IMR-90 (cell line): ENCODE measurements at regions not wholly inside any gene's neighbourhood (a gene's known extent, or its start where the extent isn't known, plus 50 kb on each side); places are given as distances from the start of the nearest gene placed in this dataset.

Experiments
- ATAC-seq: fragments of 200-7000 bp; cut with Tn5 transposase; 2 replicates; pipeline ENCODE4 v1.9.1; 2020; ENCODE audit warnings: low read depth, mild to moderate bottlenecking, moderate library complexity
- BruUV-seq: library from RNA; stranded (reverse); fragments of 400-500 nt; replicated peaks from 2 replicates; lab custom pipeline; 2021; lab: Mats Ljungman, UMichigan
- CTCF ChIA-PET: fragments of 300-600 bp; formaldehyde crosslinking; extraction: SDS; loops from one replicate; lab custom pipeline; 2021; ENCODE audit warnings: antibody characterized with exemption; lab: Yijun Ruan, JAX
- POLR2A ChIA-PET: fragments of 300-600 bp; sonication (Branson Sonifier 250); formaldehyde crosslinking; loops from one replicate; lab custom pipeline; 2022; ENCODE audit warnings: antibody characterized with exemption; ENCODE audit not compliant: unreplicated experiment; lab: Charles Lee
- DNase-seq: peaks from one replicate; pipeline ENCODE4 v3.0.0; 2013
- H2AFZ ChIP-seq: replicated peaks from 2 replicates; pipeline ENCODE3; 2013; ENCODE audit warnings: low read length, mild to moderate bottlenecking; ENCODE audit not compliant: poor library complexity
- H2AK5ac ChIP-seq: 2 replicates; pipeline ENCODE4 v1.6.1; 2013; ENCODE audit warnings: low read depth, low read length, inconsistent platforms
- H2AK9ac ChIP-seq: replicated peaks from 2 replicates; pipeline ENCODE3; 2013; ENCODE audit warnings: mild to moderate bottlenecking, low read depth, low read length, moderate library complexity; ENCODE audit not compliant: poor library complexity
- H2BK120ac ChIP-seq: 2 replicates; pipeline ENCODE4 v1.6.1; 2013; ENCODE audit warnings: low read depth, low read length, inconsistent platforms
- H2BK15ac ChIP-seq: 3 replicates; pipeline ENCODE4 v1.6.1; 2013; ENCODE audit warnings: low read depth, low read length, inconsistent platforms
- H2BK20ac ChIP-seq: 2 replicates; pipeline ENCODE4 v1.6.1; 2013; ENCODE audit warnings: low read depth, mild to moderate bottlenecking, inconsistent platforms, low read length, moderate library complexity
- H2BK5ac ChIP-seq: 2 replicates; pipeline ENCODE4 v1.6.1; 2013; ENCODE audit warnings: mild to moderate bottlenecking, low read depth, low read length, inconsistent platforms; ENCODE audit not compliant: poor library complexity, severe bottlenecking
- H3K14ac ChIP-seq: replicated peaks from 2 replicates; pipeline ENCODE4 v1.6.1; 2013; ENCODE audit warnings: low read depth, low read length, inconsistent platforms
- H3K18ac ChIP-seq: 2 replicates; pipeline ENCODE4 v1.6.1; 2013; ENCODE audit warnings: low read depth, low read length, control low read depth
- H3K23ac ChIP-seq: 2 replicates; pipeline ENCODE4 v1.6.1; 2013; ENCODE audit warnings: low read depth, low read length, inconsistent platforms
- H3K27ac ChIP-seq: 2 replicates; pipeline ENCODE4 v1.5.1; 2013; ENCODE audit warnings: mild to moderate bottlenecking, control low read depth, low read length; ENCODE audit not compliant: insufficient read depth
- H3K27me3 ChIP-seq: 2 replicates; pipeline ENCODE4 v1.6.1; 2013; ENCODE audit warnings: low read length; ENCODE audit not compliant: control insufficient read depth, insufficient read depth
- H3K36me3 ChIP-seq: 2 replicates; pipeline ENCODE4 v1.6.1; 2013; ENCODE audit warnings: low read length, mixed read lengths; ENCODE audit not compliant: control insufficient read depth, insufficient read depth
- H3K4ac ChIP-seq: 2 replicates; pipeline ENCODE4 v1.6.1; 2013; ENCODE audit warnings: low read depth, low read length, inconsistent platforms
- H3K4me1 ChIP-seq: 2 replicates; pipeline ENCODE4 v1.6.1; 2013; ENCODE audit warnings: low read length, mixed read lengths; ENCODE audit not compliant: control insufficient read depth, insufficient read depth
- H3K4me2 ChIP-seq: 2 replicates; pipeline ENCODE4 v1.6.1; 2013; ENCODE audit warnings: low read depth, mild to moderate bottlenecking, control low read depth, low read length, moderate library complexity
- H3K4me3 ChIP-seq: 2 replicates; pipeline ENCODE4 v1.5.1; 2013; ENCODE audit warnings: low read depth, mild to moderate bottlenecking, control low read depth, low read length, moderate library complexity; ENCODE audit not compliant: insufficient read depth
- H3K56ac ChIP-seq: 2 replicates; pipeline ENCODE4 v1.6.1; 2013; ENCODE audit warnings: low read length, inconsistent platforms; ENCODE audit not compliant: insufficient read depth; ENCODE audit errors: extremely low read depth
- H3K79me1 ChIP-seq, 2 experiments: 2 replicates each; pipeline ENCODE4 v1.6.1; 2013; ENCODE audit warnings: low read length in 2 of 2, inconsistent platforms in 1 of 2, low read depth in 1 of 2
- H3K9ac ChIP-seq: 2 replicates; pipeline ENCODE4 v1.6.1; 2013; ENCODE audit warnings: low read depth, low read length, control low read depth
- H3K9me1 ChIP-seq: 2 replicates; pipeline ENCODE4 v1.6.1; 2013; ENCODE audit warnings: low read length, inconsistent platforms; ENCODE audit not compliant: insufficient read depth
- H3K9me3 ChIP-seq: 2 replicates; pipeline ENCODE4 v1.6.1; 2013; ENCODE audit warnings: low read length; ENCODE audit not compliant: control insufficient read depth, insufficient read depth
- H4K20me1 ChIP-seq: 2 replicates; pipeline ENCODE4 v1.6.1; 2013; ENCODE audit warnings: low read length, inconsistent platforms; ENCODE audit not compliant: insufficient read depth
- H4K5ac ChIP-seq: 2 replicates; pipeline ENCODE4 v1.6.1; 2013; ENCODE audit warnings: mild to moderate bottlenecking, low read depth, low read length, control low read depth
- H4K8ac ChIP-seq, 2 experiments: 2 replicates each; pipeline ENCODE4 v1.6.1; 2013; ENCODE audit warnings: low read depth in 2 of 2, low read length in 2 of 2, control low read depth in 1 of 2, inconsistent platforms in 1 of 2
- H4K91ac ChIP-seq: 2 replicates; pipeline ENCODE4 v1.6.1; 2013; ENCODE audit warnings: low read depth, low read length, inconsistent platforms; ENCODE audit not compliant: insufficient read depth
- BHLHE40 ChIP-seq: fragments of 150-350 bp; IDR thresholded peaks from 2 replicates; pipeline ENCODE4 v1.6.1; 2016; ENCODE audit warnings: mild to moderate bottlenecking, low read depth, low read length
- CEBPB ChIP-seq: IDR thresholded peaks from 2 replicates; pipeline ENCODE4 v1.6.1; 2012; ENCODE audit warnings: low read depth, low read length, improper control_type of control experiment
- CHD1 ChIP-seq: IDR thresholded peaks from 2 replicates; pipeline ENCODE4 v1.6.1; 2012; ENCODE audit warnings: low read depth, low read length, improper control_type of control experiment
- FOS ChIP-seq: fragments of 150-350 bp; IDR thresholded peaks from 2 replicates; pipeline ENCODE4 v1.6.1; 2016; ENCODE audit warnings: low read depth, low read length
- MAFK ChIP-seq: IDR thresholded peaks from 2 replicates; pipeline ENCODE4 v1.6.1; 2012; ENCODE audit warnings: low read depth, low read length, improper control_type of control experiment
- MAZ ChIP-seq: IDR thresholded peaks from 2 replicates; pipeline ENCODE4 v1.6.1; 2012; ENCODE audit warnings: low read depth, mild to moderate bottlenecking, low read length, improper control_type of control experiment, moderate library complexity, borderline replicate concordance
- MXI1 ChIP-seq: IDR thresholded peaks from 2 replicates; pipeline ENCODE4 v1.6.1; 2012; ENCODE audit warnings: low read depth, mild to moderate bottlenecking, low read length, moderate library complexity, borderline replicate concordance
- NFE2L2 ChIP-seq: fragments of 150-350 bp; IDR thresholded peaks from 2 replicates; pipeline ENCODE4 v1.6.1; 2016; ENCODE audit warnings: low read depth, mild to moderate bottlenecking, low read length
- POLR2A ChIP-seq: IDR thresholded peaks from 2 replicates; pipeline ENCODE4 v1.6.1; 2012; ENCODE audit warnings: mild to moderate bottlenecking, low read depth, low read length
- RAD21 ChIP-seq: IDR thresholded peaks from 2 replicates; pipeline ENCODE4 v1.6.1; 2012; ENCODE audit warnings: low read length, improper control_type of control experiment
- RCOR1 ChIP-seq: IDR thresholded peaks from 2 replicates; pipeline ENCODE4 v1.6.1; 2012; ENCODE audit warnings: mild to moderate bottlenecking, low read length, improper control_type of control experiment; ENCODE audit not compliant: insufficient replicate concordance
- RFX5 ChIP-seq: IDR thresholded peaks from 2 replicates; pipeline ENCODE4 v1.8.0; 2012; ENCODE audit warnings: low read depth, mild to moderate bottlenecking, low read length, moderate library complexity
- SMC3 ChIP-seq: fragments of 150-350 bp; IDR thresholded peaks from 2 replicates; pipeline ENCODE4 v1.6.1; 2016; ENCODE audit warnings: low read depth, mild to moderate bottlenecking, antibody characterized with exemption, low read length, moderate library complexity
- whole genome bisulfite sequencing, 2 experiments: methylation state at CpG; one replicate each; pipeline versions ENCODE4 v1.1.5 to v1.1.7; 2013; ENCODE audit warnings: missing lambda C conversion rate in 2 of 2; ENCODE audit not compliant: insufficient read length in 1 of 2; ENCODE audit errors: extremely low coverage in 2 of 2; 5-methylcytosine and 5-hydroxymethylcytosine counted together
- dilution Hi-C: fragments of 300-500 bp; cut with HindIII; formaldehyde crosslinking; loops from one replicate; pipeline ENCODE4 v1.14.3; 2018; ENCODE audit warnings: low sequenced_read_pairs; ENCODE audit not compliant: unreplicated experiment
- in situ Hi-C: fragments of 300-500 bp; cut with MboI; formaldehyde crosslinking; loops from 3 replicates; pipeline ENCODE4 v1.14.3; 2019; ENCODE audit warnings: low sequenced_read_pairs, inconsistent platforms, mixed read lengths
- intact Hi-C: fragments of 100-400 bp; cut with micrococcal nuclease; formaldehyde crosslinking; loops from 2 replicates; pipeline ENCODE4 v1.10.0; 2022
- TF ChIP-seq, protein P1 (sequence below): fragments of 150-350 bp; IDR thresholded peaks from 2 replicates; pipeline ENCODE4 v1.6.1; 2016; ENCODE audit warnings: low read depth, mild to moderate bottlenecking, low read length, moderate library complexity, borderline replicate concordance
- TF ChIP-seq, protein P2 (sequence below): fragments of 150-350 bp; IDR thresholded peaks from 2 replicates; pipeline ENCODE4 v1.6.1; 2017; ENCODE audit warnings: mild to moderate bottlenecking, antibody characterized with exemption, low read length, low read depth

DNA sequence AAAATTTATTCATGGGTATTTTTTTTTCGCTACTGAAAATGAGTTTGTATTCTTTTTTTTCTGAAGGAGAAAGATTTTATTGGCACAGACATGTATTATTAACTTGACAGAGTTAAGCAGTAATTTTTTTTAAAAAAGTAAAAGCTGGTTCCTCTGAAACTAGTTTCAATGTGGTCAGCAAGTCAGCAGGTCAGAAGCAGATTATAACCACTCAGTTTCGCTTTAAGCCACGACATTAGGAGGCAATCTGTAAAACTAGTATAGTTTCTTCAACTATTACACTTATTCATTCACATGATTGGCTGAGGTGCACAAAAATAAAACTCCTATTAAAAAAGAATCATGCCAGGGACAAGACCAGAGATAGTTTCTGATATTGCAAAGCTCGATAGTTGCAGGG, 714.2 kb upstream of the PCDH7 start:
- CTCF ChIA-PET, result no interaction called here
- H2AK5ac ChIP-seq, result no peak overlapping the region
- DNase-seq, result no peak
- no peaks in the 10 kb centered on the region for H3K36me3 ChIP-seq
- H2AK9ac ChIP-seq, result no peak overlapping the region
- no peak overlapping the region for H2BK20ac ChIP-seq
- H3K9me3 ChIP-seq, result peaks cover 3% of the 10 kb centered on the region
- POLR2A ChIA-PET, result no interaction called here
- no peaks in the 10 kb centered on the region for H3K79me1 ChIP-seq
- no TSS peak for BruUV-seq
- in situ Hi-C loops (no loop called here), intact Hi-C loops (no loop called here), dilution Hi-C loops (no loop called here)
- H4K91ac ChIP-seq, result no peak overlapping the region
- H2BK120ac ChIP-seq, result no peak overlapping the region
- WGBS, 2 experiments, result no CpG with 5 or more reads among the region's 4 CpGs
- no peak overlapping the region for H2AFZ ChIP-seq
- no peak overlapping the region for H3K4me3 ChIP-seq
- no peak overlapping the region for H3K9ac ChIP-seq
- no peak overlapping the region for H3K56ac ChIP-seq
- no peak for TF ChIP-seq MAZ
- TF ChIP-seq RAD21, result no peak
- TF ChIP-seq SMC3, result no peak
- TF ChIP-seq MAFK, result no peak
- no peak for TF ChIP-seq RFX5
- no peak for TF ChIP-seq FOS
- TF ChIP-seq NFE2L2, result no peak
- no peak for TF ChIP-seq POLR2A
- TF ChIP-seq, protein P1, sequence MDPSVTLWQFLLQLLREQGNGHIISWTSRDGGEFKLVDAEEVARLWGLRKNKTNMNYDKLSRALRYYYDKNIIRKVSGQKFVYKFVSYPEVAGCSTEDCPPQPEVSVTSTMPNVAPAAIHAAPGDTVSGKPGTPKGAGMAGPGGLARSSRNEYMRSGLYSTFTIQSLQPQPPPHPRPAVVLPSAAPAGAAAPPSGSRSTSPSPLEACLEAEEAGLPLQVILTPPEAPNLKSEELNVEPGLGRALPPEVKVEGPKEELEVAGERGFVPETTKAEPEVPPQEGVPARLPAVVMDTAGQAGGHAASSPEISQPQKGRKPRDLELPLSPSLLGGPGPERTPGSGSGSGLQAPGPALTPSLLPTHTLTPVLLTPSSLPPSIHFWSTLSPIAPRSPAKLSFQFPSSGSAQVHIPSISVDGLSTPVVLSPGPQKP, result no peak
- TF ChIP-seq CHD1, result no peak
- TF ChIP-seq CEBPB, result no peak
- TF ChIP-seq, protein P2, sequence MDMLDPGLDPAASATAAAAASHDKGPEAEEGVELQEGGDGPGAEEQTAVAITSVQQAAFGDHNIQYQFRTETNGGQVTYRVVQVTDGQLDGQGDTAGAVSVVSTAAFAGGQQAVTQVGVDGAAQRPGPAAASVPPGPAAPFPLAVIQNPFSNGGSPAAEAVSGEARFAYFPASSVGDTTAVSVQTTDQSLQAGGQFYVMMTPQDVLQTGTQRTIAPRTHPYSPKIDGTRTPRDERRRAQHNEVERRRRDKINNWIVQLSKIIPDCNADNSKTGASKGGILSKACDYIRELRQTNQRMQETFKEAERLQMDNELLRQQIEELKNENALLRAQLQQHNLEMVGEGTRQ, result no peak
- no peak for TF ChIP-seq RCOR1
- TF ChIP-seq MXI1, result no peak
- TF ChIP-seq BHLHE40, result no peak
- no peak overlapping the region for H4K8ac ChIP-seq
- ATAC-seq, result no peak
- no peak overlapping the region for H3K14ac ChIP-seq
- H2BK15ac ChIP-seq, result no peak overlapping the region
- no peaks in the 10 kb centered on the region for H3K9me1 ChIP-seq
- H3K23ac ChIP-seq, result no peak overlapping the region
- H3K18ac ChIP-seq, result no peak overlapping the region
- no peaks in the 10 kb centered on the region for H3K4me1 ChIP-seq
- H3K27me3 ChIP-seq, result no peaks in the 10 kb centered on the region
- H3K4ac ChIP-seq, result no peak overlapping the region
- H4K20me1 ChIP-seq, result no peaks in the 10 kb centered on the region
- H3K4me2 ChIP-seq, result no peak overlapping the region
- no peak overlapping the region for H4K5ac ChIP-seq
- no peak overlapping the region for H3K27ac ChIP-seq
- no peak overlapping the region for H2BK5ac ChIP-seq
